ENCODE measurements at regions not wholly inside any gene's neighbourhood (a gene's known extent, or its start where the extent isn't known, plus 50 kb on each side); places are given as distances from the start of the nearest gene placed in this dataset.
"Not testable (repeated sequence)": the region's sequence is repeated elsewhere in the genome, so short reads cannot be mapped to it uniquely, and the experiment has no call there.

GRCh38 chr3:110567029-110567428 is 504.6 kb upstream of the NECTIN3 start:
- no peak for DNase-seq

GRCh38 chr3:110568246-110568645 is 503.4 kb upstream of the NECTIN3 start:
- peak; percentile 91 for DNase-seq

- no peak for DNase-seq
These were observed 502.5 kb upstream of the NECTIN3 start for GRCh38 chr3:110569073-110569472.

- DNase-seq: no peak
These were observed 495.9 kb upstream of the NECTIN3 start for GRCh38 chr3:110575702-110576101.

DNA sequence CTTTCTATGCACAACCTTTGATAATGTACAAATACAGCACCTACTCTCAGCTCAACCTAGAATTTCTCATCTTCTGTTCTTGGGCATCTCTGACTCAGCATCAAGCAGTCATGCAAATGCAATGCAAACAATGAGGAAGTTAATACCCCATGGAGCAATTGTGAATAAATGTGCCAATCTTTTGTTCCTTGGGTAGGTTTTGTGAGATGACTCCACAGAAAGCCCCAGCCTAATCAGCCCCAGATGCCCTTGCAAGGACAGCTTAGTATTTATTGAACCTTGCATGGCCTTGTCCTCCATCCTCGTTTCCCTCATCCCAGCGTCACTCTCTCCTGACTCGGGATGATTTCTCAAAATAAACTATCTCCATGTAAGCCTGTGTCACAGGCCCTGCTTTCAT is 494.7 kb upstream of the NECTIN3 start:
- DNase-seq: peak; percentile 94

GRCh38 chr3:110577854-110578253 is 493.8 kb upstream of the NECTIN3 start:
- peak; percentile 58 for DNase-seq

GRCh38 chr3:110579840-110580550 is 491.6 kb upstream of the NECTIN3 start:
- peak; percentile 65 for DNase-seq

GRCh38 chr3:110583373-110583935 is 488.2 kb upstream of the NECTIN3 start:
- DNase-seq: no peak

GRCh38 chr3:110588906-110589305 is 482.7 kb upstream of the NECTIN3 start:
- DNase-seq: no peak

DNA sequence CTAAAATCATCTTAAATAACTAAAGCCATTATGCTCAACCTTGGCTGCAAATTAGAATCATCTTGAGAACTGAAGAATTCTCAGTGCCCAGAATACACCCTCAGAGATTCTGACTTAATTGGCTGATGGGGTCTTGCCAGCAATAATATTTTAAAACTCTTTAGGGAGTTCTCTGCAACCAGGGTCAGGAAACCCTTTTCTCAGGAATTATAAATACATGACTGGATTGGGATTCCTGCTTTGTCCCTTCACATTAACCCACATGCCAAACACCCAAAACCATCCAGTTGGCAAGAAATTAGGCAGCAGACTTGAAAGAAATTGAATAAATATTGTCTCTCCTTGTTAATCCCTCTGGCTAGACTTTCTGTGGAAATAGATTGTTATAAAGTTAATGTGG is 482.3 kb upstream of the NECTIN3 start:
- no peak for DNase-seq

GRCh38 chr3:110593749-110594148 is 477.9 kb upstream of the NECTIN3 start:
- DNase-seq: no peak

GRCh38 chr3:110598847-110599490 is 472.6 kb upstream of the NECTIN3 start:
- peak; percentile 84 for DNase-seq

- peak; percentile 60 for DNase-seq
These were observed 463.1 kb upstream of the NECTIN3 start for GRCh38 chr3:110608566-110608965.

GRCh38 chr3:110612045-110612444 is 459.6 kb upstream of the NECTIN3 start:
- no peak for DNase-seq

DNA sequence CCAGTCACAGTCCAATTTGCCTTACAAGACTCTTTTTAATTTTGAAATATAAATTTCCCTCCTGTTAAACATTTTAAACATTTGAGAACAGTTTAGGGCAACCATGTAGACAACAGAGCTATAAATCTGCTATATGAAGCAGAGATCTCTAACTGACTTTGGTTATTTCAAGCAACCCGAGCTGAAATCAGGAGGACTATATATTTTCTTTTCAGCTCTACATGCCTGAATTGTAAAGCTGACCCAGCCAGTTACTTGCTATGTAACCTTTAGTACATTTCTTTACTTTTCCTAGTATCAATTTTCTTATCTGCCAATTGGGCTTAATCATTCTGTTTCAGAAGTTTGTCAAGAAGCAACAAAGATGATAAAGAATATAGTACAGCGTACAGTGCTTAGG is 457.4 kb upstream of the NECTIN3 start:
- DNase-seq: no peak

DNA sequence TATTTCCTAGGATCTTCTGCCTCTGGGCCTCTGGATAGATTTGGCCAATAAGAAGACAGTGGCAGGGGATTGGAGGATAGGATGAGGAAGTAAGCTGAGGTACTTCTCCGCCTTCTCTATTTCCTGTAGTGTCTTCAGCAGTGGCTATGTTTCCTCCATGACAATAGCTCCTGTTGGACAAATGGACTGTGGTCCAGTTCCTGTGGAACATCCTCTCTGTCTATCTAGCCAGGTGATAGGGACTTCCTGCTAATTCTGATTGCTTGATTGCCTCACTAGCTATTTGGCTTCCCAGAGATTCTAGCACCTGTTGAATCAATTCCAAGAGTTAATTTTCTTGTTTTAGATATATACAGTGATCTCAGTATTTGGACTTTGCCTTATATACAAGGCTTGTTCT is 456.2 kb upstream of the NECTIN3 start:
- no peak for DNase-seq

DNA sequence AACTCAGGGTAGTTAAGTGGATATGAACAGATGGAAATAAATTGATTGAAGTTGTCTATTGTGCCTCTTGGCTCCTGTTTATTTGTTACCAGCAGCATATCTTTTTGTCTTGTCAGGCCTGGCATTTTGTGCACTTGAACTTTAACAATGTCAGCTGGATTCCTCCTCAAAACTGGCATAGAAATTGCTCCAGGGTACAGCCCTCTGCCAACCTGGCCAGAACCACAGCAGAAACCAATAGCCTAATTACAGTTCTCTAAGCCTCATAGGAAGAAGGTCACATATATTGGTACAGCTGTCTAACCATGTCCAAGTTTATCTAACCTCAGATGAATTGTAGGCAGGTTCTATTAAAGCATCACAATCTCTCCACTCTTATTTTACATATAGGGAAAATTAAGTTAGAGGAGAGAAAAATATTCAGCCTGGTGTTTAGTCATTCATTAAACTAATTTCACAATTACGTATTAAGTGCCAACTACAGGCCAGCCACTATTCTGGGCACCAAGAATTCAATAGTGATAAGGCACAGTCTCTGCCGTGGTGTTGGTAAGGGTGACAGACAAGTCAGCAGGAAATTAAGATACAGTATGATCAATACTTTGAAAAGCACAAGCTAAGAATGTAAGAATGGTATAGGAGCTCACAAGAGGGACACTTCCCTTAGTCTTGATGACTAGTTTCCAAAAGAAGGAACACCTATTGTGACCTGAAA is 452.9 kb upstream of the NECTIN3 start:
- no peak for DNase-seq

DNA sequence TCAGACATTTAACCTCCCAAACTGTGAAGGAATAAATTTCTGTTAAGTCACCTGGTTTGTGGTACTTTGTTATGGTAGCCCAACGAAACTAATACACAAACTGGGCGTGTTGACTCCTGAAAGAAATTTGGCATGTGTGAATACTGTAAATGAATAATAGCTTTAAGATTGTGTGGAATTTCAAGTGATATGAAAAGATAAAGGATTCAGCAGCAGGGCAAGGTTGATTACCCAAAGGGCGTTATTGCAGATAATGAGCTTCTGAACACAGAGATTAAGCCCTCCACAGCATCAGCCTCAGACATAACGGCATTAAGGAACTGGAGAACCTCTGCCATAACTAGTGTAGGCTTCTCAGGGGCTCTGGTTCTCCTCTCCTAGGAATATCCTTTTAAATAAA is 451.5 kb upstream of the NECTIN3 start:
- DNase-seq: no peak

DNA sequence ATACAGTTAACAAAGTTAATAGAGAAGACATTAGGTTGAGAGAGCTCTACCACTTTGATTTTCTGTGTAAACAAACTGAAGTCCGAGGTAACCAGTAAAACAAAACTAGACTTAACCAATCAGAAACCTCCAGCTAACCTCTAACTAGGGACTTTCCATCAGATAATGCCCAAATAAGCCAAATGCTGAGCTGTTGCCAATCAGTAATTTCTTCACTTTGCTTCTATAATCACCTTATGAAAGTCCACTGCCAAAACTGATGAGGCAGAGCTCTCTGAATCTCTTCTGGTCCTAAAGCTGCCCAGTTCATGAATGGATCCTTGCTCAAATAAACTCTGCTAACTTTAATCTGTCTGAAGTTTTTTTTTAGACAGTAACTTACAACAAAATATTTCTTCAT is 448.0 kb upstream of the NECTIN3 start:
- no peak for DNase-seq

- DNase-seq: no peak
These were observed 447.0 kb upstream of the NECTIN3 start for GRCh38 chr3:110624576-110624975.

- DNase-seq: no peak
These were observed 446.3 kb upstream of the NECTIN3 start for GRCh38 chr3:110625201-110625747.

GRCh38 chr3:110626652-110627111 is 444.9 kb upstream of the NECTIN3 start:
- not testable (repeated sequence) for DNase-seq

Measured in fibroblast of skin of abdomen (primary cell).